ENCODE measurements at regions not wholly inside any gene's neighbourhood (a gene's known extent, or its start where the extent isn't known, plus 50 kb on each side); places are given as distances from the start of the nearest gene placed in this dataset.

DNA sequence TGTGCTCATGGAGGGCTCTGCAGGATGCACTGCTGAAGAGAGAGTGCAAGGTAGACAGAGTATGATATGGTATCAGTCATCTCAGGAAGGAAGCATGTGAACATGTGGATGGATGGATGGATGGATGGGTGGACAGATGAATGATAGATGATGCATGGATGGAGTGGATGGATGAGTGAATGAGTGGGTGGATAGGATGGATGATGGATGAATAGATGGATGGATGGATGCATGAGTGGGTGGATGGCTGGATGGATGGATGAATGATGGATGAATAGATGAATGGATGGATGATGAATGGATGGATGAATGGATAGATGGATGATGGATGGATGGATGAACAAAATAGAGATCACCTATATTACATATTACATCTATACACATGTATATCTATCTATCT, 341.3 kb downstream of the DRD1 start (continued):
- TF ChIP-seq, protein P1, sequence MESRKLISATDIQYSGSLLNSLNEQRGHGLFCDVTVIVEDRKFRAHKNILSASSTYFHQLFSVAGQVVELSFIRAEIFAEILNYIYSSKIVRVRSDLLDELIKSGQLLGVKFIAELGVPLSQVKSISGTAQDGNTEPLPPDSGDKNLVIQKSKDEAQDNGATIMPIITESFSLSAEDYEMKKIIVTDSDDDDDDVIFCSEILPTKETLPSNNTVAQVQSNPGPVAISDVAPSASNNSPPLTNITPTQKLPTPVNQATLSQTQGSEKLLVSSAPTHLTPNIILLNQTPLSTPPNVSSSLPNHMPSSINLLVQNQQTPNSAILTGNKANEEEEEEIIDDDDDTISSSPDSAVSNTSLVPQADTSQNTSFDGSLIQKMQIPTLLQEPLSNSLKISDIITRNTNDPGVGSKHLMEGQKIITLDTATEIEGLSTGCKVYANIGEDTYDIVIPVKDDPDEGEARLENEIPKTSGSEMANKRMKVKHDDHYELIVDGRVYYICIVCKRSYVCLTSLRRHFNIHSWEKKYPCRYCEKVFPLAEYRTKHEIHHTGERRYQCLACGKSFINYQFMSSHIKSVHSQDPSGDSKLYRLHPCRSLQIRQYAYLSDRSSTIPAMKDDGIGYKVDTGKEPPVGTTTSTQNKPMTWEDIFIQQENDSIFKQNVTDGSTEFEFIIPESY (IDR thresholded peaks at IDR 0.05; ENCODE audit: borderline replicate concordance, low read depth), result no peak
- no peak for TF ChIP-seq POLR2AphosphoS5 (IDR thresholded peaks at IDR 0.05; ENCODE audit: low read depth, low read length)
- no peak for TF ChIP-seq SMC3 (IDR thresholded peaks at IDR 0.05; ENCODE audit: low read depth, low read length)
- TF ChIP-seq YY1 (IDR thresholded peaks at IDR 0.05; ENCODE audit: low read depth), result no peak
- TF ChIP-seq EP300 (IDR thresholded peaks at IDR 0.05; ENCODE audit: borderline replicate concordance in 1 of 2, low read depth in 1 of 2, low read length in 1 of 2), result no peak
- no peak for TF ChIP-seq JUND (IDR thresholded peaks at IDR 0.05)
- TF ChIP-seq, protein P2, sequence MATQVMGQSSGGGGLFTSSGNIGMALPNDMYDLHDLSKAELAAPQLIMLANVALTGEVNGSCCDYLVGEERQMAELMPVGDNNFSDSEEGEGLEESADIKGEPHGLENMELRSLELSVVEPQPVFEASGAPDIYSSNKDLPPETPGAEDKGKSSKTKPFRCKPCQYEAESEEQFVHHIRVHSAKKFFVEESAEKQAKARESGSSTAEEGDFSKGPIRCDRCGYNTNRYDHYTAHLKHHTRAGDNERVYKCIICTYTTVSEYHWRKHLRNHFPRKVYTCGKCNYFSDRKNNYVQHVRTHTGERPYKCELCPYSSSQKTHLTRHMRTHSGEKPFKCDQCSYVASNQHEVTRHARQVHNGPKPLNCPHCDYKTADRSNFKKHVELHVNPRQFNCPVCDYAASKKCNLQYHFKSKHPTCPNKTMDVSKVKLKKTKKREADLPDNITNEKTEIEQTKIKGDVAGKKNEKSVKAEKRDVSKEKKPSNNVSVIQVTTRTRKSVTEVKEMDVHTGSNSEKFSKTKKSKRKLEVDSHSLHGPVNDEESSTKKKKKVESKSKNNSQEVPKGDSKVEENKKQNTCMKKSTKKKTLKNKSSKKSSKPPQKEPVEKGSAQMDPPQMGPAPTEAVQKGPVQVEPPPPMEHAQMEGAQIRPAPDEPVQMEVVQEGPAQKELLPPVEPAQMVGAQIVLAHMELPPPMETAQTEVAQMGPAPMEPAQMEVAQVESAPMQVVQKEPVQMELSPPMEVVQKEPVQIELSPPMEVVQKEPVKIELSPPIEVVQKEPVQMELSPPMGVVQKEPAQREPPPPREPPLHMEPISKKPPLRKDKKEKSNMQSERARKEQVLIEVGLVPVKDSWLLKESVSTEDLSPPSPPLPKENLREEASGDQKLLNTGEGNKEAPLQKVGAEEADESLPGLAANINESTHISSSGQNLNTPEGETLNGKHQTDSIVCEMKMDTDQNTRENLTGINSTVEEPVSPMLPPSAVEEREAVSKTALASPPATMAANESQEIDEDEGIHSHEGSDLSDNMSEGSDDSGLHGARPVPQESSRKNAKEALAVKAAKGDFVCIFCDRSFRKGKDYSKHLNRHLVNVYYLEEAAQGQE (IDR thresholded peaks at IDR 0.05; ENCODE audit: low read depth, low read length), result no peak

DNA sequence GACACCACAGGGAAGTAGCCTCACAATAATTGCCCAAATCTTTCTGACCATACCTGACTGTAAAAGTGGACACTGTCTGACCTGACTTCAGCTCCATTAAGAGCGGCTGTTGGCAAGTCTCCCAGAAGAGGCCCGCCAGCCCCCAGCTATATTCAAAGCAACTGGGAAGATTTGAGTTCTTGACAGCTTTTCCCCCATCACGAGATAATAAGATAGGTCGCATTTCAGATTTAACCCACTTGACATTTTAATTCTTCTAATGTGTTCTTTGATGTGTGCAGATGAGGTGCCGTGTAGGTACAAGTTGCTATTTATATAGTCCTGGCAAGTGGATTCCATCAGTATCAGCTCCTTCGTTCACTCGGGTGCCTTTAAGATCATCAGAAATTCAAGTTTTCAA, 345.7 kb downstream of the DRD1 start:
- Histone ChIP-seq H2AFZ (ENCODE audit: low read depth) (no peak overlapping the region), H3K36me3 (replicated peaks in 1 of 2; ENCODE audit: control insufficient read depth in 1 of 2, insufficient read depth in 2 of 2, low read length in 1 of 2) (no peaks in the 10 kb centered on the region), H3K27ac (ENCODE audit: low read depth in 2 of 2, low read length in 1 of 2) (no peak overlapping the region), H3K27me3 (ENCODE audit: insufficient read depth) (no peaks in the 10 kb centered on the region), H4K20me1 (ENCODE audit: insufficient read depth) (no peaks in the 10 kb centered on the region), H3K9me3 (no peaks in the 10 kb centered on the region), H3F3A (replicated peaks; ENCODE audit: insufficient read depth) (no peaks in the 10 kb centered on the region), H3K79me2 (ENCODE audit: insufficient read depth) (no peaks in the 10 kb centered on the region), H3K4me3 (ENCODE audit: low read depth in 2 of 2, low read length in 1 of 2) (no peak overlapping the region), H3K9ac (no peak overlapping the region), H3K4me1 (ENCODE audit: control insufficient read depth in 1 of 2, insufficient read depth in 2 of 2, low read depth in 1 of 2, low read length in 1 of 2) (no peaks in the 10 kb centered on the region), H3K9me2 (no peaks in the 10 kb centered on the region), H3K4me2 (no peak overlapping the region)
- ChIA-PET CTCF (no interaction called here), POLR2A (no interaction called here)
- WGBS (ENCODE audit: low lambda C conversion rate), result 7% methylated on average over 7 of the region's 7 CpGs
- no peak for DNase-seq
- TF ChIP-seq, protein P1 (IDR thresholded peaks at IDR 0.05; ENCODE audit: borderline replicate concordance, low read depth), result no peak
- TF ChIP-seq, protein P2 (IDR thresholded peaks at IDR 0.05; ENCODE audit: low read depth, low read length), result no peak
- TF ChIP-seq, protein P3, sequence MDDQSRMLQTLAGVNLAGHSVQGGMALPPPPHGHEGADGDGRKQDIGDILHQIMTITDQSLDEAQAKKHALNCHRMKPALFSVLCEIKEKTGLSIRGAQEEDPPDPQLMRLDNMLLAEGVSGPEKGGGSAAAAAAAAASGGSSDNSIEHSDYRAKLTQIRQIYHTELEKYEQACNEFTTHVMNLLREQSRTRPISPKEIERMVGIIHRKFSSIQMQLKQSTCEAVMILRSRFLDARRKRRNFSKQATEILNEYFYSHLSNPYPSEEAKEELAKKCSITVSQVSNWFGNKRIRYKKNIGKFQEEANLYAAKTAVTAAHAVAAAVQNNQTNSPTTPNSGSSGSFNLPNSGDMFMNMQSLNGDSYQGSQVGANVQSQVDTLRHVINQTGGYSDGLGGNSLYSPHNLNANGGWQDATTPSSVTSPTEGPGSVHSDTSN (IDR thresholded peaks at IDR 0.05), result no peak
- TF ChIP-seq MEF2A (IDR thresholded peaks at IDR 0.05; ENCODE audit: borderline replicate concordance, low read depth) (no peak), TCF12 (IDR thresholded peaks at IDR 0.05) (no peak), SIN3A (IDR thresholded peaks at IDR 0.05; ENCODE audit: borderline replicate concordance, low read depth, low read length) (no peak), NRF1 (IDR thresholded peaks at IDR 0.05; ENCODE audit: low read depth, low read length) (no peak), RXRA (IDR thresholded peaks at IDR 0.05; ENCODE audit: borderline replicate concordance, low read depth) (no peak), TAF1 (IDR thresholded peaks at IDR 0.05; ENCODE audit: borderline replicate concordance, low read depth, low read length) (no peak), RCOR1 (IDR thresholded peaks at IDR 0.05; ENCODE audit: low read length) (no peak), GATA2 (CRISPR knock-in tag; IDR thresholded peaks at IDR 0.05) (no peak), NFIC (IDR thresholded peaks at IDR 0.05; ENCODE audit: borderline replicate concordance) (no peak), POLR2AphosphoS5 (IDR thresholded peaks at IDR 0.05; ENCODE audit: low read depth, low read length) (no peak), YY1 (IDR thresholded peaks at IDR 0.05; ENCODE audit: low read depth) (no peak)
- TF ChIP-seq, protein P4, sequence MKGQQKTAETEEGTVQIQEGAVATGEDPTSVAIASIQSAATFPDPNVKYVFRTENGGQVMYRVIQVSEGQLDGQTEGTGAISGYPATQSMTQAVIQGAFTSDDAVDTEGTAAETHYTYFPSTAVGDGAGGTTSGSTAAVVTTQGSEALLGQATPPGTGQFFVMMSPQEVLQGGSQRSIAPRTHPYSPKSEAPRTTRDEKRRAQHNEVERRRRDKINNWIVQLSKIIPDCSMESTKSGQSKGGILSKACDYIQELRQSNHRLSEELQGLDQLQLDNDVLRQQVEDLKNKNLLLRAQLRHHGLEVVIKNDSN (IDR thresholded peaks at IDR 0.05; ENCODE audit: borderline replicate concordance, low read depth), result no peak

Data from SK-N-SH (cell line).